ENCODE measurements at regions not wholly inside any gene's neighbourhood (a gene's known extent, or its start where the extent isn't known, plus 50 kb on each side); places are given as distances from the start of the nearest gene placed in this dataset.

DNA sequence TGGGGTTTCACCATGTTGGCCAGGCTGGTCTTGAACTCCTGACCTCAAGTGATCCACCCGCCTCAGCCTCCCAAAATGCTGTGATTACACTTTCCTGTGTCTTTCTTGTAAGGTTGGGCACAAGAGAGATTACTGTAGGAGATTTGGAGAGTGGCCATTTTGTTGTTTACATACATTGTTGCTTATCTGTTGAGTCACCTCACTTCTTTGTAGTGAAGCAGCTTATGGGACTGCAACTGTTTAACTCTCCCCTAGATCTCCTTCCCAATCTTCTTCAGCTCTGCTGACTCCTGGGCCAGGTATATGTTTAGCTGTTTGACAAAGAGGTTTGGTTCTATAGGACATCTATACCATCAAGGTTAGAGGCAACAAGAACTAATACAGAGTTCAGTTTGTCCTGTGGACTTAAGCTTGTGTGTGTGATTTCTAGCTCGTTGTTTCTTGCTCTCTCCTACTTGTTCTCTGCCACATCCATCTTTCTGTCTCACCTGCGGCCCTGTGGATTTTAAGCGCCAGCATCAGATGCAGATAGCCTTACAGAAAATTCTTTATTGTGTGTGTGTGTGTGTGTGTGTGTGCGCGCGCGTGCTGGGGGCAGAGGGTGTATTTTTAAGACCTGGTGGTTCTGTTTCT lies 95.4 kb downstream of the HAUS1 start (continued):
- TF ChIP-seq, protein P1, sequence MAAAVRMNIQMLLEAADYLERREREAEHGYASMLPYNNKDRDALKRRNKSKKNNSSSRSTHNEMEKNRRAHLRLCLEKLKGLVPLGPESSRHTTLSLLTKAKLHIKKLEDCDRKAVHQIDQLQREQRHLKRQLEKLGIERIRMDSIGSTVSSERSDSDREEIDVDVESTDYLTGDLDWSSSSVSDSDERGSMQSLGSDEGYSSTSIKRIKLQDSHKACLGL (CRISPR knock-in tag; IDR thresholded peaks at IDR 0.05; ENCODE audit: borderline replicate concordance, poor library complexity, severe bottlenecking), result no peak
- TF ChIP-seq, protein P2, sequence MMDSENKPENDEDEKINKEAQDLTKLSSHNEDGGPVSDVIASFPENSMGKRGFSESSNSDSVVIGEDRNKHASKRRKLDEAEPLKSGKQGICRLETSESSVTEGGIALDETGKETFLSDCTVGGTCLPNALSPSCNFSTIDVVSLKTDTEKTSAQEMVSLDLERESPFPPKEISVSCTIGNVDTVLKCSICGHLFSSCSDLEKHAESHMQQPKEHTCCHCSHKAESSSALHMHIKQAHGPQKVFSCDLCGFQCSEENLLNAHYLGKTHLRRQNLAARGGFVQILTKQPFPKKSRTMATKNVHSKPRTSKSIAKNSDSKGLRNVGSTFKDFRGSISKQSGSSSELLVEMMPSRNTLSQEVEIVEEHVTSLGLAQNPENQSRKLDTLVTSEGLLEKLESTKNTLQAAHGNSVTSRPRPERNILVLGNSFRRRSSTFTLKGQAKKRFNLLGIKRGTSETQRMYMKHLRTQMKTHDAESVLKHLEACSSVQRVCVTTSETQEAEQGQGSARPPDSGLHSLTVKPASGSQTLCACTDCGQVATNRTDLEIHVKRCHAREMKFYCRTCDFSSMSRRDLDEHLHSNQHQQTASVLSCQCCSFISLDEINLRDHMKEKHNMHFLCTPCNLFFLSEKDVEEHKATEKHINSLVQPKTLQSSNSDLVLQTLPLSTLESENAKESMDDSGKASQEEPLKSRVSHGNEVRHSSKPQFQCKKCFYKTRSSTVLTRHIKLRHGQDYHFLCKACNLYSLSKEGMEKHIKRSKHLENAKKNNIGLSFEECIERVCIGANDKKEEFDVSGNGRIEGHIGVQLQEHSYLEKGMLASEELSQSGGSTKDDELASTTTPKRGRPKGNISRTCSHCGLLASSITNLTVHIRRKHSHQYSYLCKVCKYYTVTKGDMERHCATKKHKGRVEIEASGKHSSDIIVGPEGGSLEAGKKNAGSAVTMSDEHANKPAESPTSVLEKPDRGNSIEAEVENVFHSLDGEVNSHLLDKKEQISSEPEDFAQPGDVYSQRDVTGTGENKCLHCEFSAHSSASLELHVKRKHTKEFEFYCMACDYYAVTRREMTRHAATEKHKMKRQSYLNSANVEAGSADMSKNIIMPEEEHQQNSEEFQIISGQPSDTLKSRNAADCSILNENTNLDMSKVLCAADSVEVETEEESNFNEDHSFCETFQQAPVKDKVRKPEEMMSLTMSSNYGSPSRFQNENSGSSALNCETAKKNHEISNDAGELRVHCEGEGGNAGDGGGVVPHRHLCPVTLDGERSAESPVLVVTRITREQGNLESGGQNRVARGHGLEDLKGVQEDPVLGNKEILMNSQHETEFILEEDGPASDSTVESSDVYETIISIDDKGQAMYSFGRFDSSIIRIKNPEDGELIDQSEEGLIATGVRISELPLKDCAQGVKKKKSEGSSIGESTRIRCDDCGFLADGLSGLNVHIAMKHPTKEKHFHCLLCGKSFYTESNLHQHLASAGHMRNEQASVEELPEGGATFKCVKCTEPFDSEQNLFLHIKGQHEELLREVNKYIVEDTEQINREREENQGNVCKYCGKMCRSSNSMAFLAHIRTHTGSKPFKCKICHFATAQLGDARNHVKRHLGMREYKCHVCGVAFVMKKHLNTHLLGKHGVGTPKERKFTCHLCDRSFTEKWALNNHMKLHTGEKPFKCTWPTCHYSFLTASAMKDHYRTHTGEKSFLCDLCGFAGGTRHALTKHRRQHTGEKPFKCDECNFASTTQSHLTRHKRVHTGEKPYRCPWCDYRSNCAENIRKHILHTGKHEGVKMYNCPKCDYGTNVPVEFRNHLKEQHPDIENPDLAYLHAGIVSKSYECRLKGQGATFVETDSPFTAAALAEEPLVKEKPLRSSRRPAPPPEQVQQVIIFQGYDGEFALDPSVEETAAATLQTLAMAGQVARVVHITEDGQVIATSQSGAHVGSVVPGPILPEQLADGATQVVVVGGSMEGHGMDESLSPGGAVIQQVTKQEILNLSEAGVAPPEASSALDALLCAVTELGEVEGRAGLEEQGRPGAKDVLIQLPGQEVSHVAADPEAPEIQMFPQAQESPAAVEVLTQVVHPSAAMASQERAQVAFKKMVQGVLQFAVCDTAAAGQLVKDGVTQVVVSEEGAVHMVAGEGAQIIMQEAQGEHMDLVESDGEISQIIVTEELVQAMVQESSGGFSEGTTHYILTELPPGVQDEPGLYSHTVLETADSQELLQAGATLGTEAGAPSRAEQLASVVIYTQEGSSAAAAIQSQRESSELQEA (IDR thresholded peaks at IDR 0.05; ENCODE audit: low read depth), result no peak
- no peak for TF ChIP-seq MCM7 (IDR thresholded peaks at IDR 0.05)
- no peak for TF ChIP-seq JUNB (CRISPR knock-in tag; conservative IDR thresholded peaks at IDR 0.05)
- TF ChIP-seq, protein P3, sequence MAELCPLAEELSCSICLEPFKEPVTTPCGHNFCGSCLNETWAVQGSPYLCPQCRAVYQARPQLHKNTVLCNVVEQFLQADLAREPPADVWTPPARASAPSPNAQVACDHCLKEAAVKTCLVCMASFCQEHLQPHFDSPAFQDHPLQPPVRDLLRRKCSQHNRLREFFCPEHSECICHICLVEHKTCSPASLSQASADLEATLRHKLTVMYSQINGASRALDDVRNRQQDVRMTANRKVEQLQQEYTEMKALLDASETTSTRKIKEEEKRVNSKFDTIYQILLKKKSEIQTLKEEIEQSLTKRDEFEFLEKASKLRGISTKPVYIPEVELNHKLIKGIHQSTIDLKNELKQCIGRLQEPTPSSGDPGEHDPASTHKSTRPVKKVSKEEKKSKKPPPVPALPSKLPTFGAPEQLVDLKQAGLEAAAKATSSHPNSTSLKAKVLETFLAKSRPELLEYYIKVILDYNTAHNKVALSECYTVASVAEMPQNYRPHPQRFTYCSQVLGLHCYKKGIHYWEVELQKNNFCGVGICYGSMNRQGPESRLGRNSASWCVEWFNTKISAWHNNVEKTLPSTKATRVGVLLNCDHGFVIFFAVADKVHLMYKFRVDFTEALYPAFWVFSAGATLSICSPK (IDR thresholded peaks at IDR 0.05; ENCODE audit: borderline replicate concordance), result no peak
- no peak for TF ChIP-seq ZNF324 (CRISPR knock-in tag; IDR thresholded peaks at IDR 0.05)
- no peak for TF ChIP-seq MBD2 (IDR thresholded peaks at IDR 0.05; ENCODE audit: borderline replicate concordance, low read depth)
- TF ChIP-seq, protein P4, sequence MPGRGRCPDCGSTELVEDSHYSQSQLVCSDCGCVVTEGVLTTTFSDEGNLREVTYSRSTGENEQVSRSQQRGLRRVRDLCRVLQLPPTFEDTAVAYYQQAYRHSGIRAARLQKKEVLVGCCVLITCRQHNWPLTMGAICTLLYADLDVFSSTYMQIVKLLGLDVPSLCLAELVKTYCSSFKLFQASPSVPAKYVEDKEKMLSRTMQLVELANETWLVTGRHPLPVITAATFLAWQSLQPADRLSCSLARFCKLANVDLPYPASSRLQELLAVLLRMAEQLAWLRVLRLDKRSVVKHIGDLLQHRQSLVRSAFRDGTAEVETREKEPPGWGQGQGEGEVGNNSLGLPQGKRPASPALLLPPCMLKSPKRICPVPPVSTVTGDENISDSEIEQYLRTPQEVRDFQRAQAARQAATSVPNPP (IDR thresholded peaks at IDR 0.05; ENCODE audit: borderline replicate concordance, insufficient read depth, insufficient read length), result no peak
- TF ChIP-seq EHMT2 (IDR thresholded peaks at IDR 0.05), result no peak
- 0 out of 2 replicates have a peak, but pooled peaks have one; percentile 24 for TF ChIP-seq FOXP1 (CRISPR knock-in tag; IDR thresholded peaks at IDR 0.05)
